Liver (tissue), 2 donors: ENCODE measurements at regions not wholly inside any gene's neighbourhood (a gene's known extent, or its start where the extent isn't known, plus 50 kb on each side); places are given as distances from the start of the nearest gene placed in this dataset.

Experiments
- EGR1 ChIP-seq, 2 donors: IDR thresholded peaks; 2 replicates each; pipeline ENCODE4 v1.6.1; 2016 to 2018; ENCODE audit warnings: antibody characterized with exemption in 2 of 2, low read depth in 2 of 2
- RXRA ChIP-seq, 2 donors: IDR thresholded peaks; 2 replicates each; pipeline ENCODE4 v1.6.1; 2017 to 2018; ENCODE audit warnings: antibody characterized with exemption in 2 of 2, mild to moderate bottlenecking in 1 of 2
- donor health status: healthy.

GRCh38 chr14:25667387-25667786 is 617.4 kb upstream of the STXBP6 start:
- no peak for TF ChIP-seq RXRA (IDR thresholded peaks at IDR 0.05)
- no peak for TF ChIP-seq EGR1 (IDR thresholded peaks at IDR 0.05; ENCODE audit: low read depth in 2 of 2)
